HUES6 (cell line): ENCODE measurements at regions not wholly inside any gene's neighbourhood (a gene's known extent, or its start where the extent isn't known, plus 50 kb on each side); places are given as distances from the start of the nearest gene placed in this dataset.

ENCODE experiments used
- H3K27ac ChIP-seq: 2 replicates; pipeline ENCODE4 v1.7.0; 2013; ENCODE audit warnings: low read depth, mild to moderate bottlenecking, low read length, inconsistent platforms
- H3K27me3 ChIP-seq: 2 replicates; pipeline ENCODE4 v1.6.1; 2013; ENCODE audit warnings: low read length; ENCODE audit not compliant: control insufficient read depth, insufficient read depth
- H3K36me3 ChIP-seq: 2 replicates; pipeline ENCODE4 v1.6.1; 2013; ENCODE audit warnings: low read length; ENCODE audit not compliant: control insufficient read depth, insufficient read depth
- H3K4me1 ChIP-seq: 2 replicates; pipeline ENCODE4 v1.6.1; 2013; ENCODE audit warnings: low read length; ENCODE audit not compliant: control insufficient read depth, insufficient read depth
- H3K4me3 ChIP-seq: 2 replicates; pipeline ENCODE4 v1.5.1; 2013; ENCODE audit warnings: low read depth, low read length
- H3K9ac ChIP-seq: one replicate; pipeline ENCODE4 v1.6.1; 2013; ENCODE audit warnings: mild to moderate bottlenecking, low read length
- H3K9me3 ChIP-seq: 2 replicates; pipeline ENCODE4 v1.6.1; 2013; ENCODE audit warnings: low read depth, low read length; ENCODE audit not compliant: control insufficient read depth, insufficient read depth

DNA sequence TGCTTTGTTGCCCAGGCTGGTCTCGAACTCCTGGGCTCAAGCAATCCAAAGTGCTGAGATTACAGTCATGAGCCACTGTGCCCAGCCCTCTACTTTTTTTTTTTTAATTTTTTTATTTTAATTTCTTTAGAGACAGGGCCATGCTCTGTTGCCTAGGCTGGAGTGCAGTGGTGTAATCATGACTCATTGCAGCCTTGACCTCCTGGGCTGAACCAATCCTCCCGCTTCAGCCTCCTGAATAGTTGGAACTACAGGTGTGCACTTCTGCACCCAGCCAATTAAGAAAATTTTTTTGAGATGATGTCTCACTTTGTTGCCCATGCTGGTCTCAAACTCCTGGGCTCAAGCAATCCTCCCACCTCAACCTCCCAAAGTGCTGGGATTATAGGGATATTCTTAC, 528.6 kb downstream of the GATA3 start:
- Histone ChIP-seq H3K27ac (no peak overlapping the region), H3K4me1 (no peaks in the 10 kb centered on the region), H3K4me3 (no peak overlapping the region), H3K27me3 (no peaks in the 10 kb centered on the region), H3K9me3 (no peaks in the 10 kb centered on the region), H3K36me3 (no peaks in the 10 kb centered on the region), H3K9ac (no peak overlapping the region)

DNA sequence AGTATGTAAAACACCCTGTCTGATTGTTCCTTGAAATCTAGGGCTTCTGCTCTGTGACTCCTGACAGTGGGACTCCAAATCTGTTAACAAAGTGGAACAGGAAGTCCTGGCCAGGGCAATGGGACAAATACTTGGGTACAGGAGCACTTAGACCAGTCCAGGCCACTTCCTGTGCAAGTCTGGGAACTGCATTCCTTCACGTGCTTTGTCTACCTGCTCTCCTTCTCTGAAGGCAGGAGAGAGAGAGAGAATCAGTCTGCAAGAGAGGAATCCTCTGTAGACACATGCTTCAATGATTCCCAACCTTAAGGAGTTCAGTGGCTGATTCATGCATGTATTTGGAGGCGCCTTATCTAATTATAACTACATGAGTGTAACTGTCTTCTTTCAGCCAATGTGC, 530.2 kb downstream of the GATA3 start:
- Histone ChIP-seq H3K4me1 (no peaks in the 10 kb centered on the region), H3K27ac (no peak overlapping the region), H3K36me3 (no peaks in the 10 kb centered on the region), H3K4me3 (no peak overlapping the region), H3K27me3 (no peaks in the 10 kb centered on the region), H3K9ac (no peak overlapping the region), H3K9me3 (no peaks in the 10 kb centered on the region)

DNA sequence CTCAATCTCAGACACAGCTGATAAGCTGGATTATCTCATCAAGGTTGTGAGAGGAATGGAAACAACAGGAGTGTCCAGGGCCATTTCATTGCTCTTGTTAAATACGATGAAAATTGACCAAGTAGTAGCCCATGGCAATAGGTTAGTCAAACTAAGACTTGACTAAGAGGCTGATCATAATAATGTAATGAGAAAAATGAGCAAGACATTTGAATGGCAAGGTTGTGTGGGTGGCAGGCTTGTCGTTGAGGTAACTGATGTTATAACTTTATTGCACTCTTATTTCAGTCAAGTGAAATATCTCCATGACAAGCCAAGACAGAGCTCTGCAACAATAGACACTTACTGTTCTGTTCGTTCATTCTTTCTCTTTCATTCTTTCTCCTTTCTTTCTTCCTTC, 532.0 kb downstream of the GATA3 start:
- H3K4me1 ChIP-seq: no peaks in the 10 kb centered on the region
- H3K36me3 ChIP-seq: no peaks in the 10 kb centered on the region
- no peaks in the 10 kb centered on the region for H3K27me3 ChIP-seq
- H3K27ac ChIP-seq: no peak overlapping the region
- no peak overlapping the region for H3K4me3 ChIP-seq
- no peak overlapping the region for H3K9ac ChIP-seq
- no peaks in the 10 kb centered on the region for H3K9me3 ChIP-seq

DNA sequence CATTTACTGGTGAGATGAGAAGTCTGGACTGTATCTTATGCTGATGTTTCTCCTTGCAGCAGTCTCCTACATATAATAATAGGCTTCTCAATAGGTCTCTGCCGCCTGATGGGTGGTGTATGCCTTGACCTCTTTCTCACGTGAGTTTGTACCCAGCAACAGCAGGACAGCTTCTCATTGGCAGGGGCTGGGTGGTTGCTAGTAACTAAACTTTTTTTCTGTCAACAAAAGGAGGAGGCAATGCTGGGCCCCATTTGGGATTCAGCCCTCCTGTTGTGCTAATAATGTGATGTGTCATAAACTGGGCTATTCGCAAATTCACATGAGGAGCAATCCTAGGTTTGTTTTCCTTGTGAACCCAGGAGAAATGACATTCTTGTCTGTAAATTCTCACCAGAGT, 533.6 kb downstream of the GATA3 start:
- no peaks in the 10 kb centered on the region for H3K4me1 ChIP-seq
- no peaks in the 10 kb centered on the region for H3K27me3 ChIP-seq
- H3K4me3 ChIP-seq: no peak overlapping the region
- no peak overlapping the region for H3K27ac ChIP-seq
- no peak overlapping the region for H3K9ac ChIP-seq
- H3K9me3 ChIP-seq: no peaks in the 10 kb centered on the region
- no peaks in the 10 kb centered on the region for H3K36me3 ChIP-seq

DNA sequence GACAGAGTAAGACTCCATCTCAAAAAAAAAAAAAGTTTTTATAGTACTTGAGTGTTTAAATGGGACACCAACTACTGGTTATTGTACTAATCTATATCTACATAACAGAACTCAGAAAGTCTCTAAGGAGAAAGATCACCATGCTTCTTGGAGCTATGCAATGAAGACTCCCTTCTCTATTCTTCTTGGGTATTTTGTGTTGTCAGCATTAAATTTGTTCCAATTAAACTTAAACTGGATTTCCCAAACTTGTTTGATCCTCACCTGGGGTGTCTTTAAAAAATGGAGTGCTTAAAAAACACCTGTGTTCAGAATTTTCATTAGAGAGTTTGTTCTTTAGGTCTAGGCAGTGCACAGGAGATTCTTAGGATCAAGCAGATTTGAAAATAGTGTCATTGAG, 536.0 kb downstream of the GATA3 start:
- Histone ChIP-seq H3K4me3 (no peak overlapping the region), H3K9ac (no peak overlapping the region), H3K27ac (no peak overlapping the region), H3K4me1 (no peaks in the 10 kb centered on the region), H3K27me3 (no peaks in the 10 kb centered on the region), H3K9me3 (no peaks in the 10 kb centered on the region), H3K36me3 (no peaks in the 10 kb centered on the region)

DNA sequence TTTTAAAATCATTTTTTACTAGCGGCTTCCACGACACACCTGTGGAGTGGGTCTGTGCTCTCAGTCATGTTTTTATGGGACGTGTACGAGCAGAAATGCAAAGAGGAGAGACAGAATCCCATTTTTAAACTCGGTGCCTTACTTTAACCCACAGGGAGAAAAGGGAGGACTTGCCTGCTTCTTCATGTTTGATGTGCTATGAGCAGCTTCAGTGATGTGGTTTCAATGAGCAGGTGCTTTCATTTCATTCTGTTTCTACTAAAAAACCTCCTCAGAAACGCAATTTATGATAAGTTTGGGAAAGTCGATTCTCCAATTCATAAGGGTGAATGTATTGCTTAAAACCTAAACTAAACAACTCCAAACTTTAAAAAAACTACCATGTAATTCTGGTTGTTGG, 537.2 kb downstream of the GATA3 start:
- no peaks in the 10 kb centered on the region for H3K27me3 ChIP-seq
- H3K4me3 ChIP-seq: no peak overlapping the region
- no peaks in the 10 kb centered on the region for H3K4me1 ChIP-seq
- H3K9me3 ChIP-seq: no peaks in the 10 kb centered on the region
- H3K9ac ChIP-seq: no peak overlapping the region
- no peaks in the 10 kb centered on the region for H3K36me3 ChIP-seq
- H3K27ac ChIP-seq: no peak overlapping the region

DNA sequence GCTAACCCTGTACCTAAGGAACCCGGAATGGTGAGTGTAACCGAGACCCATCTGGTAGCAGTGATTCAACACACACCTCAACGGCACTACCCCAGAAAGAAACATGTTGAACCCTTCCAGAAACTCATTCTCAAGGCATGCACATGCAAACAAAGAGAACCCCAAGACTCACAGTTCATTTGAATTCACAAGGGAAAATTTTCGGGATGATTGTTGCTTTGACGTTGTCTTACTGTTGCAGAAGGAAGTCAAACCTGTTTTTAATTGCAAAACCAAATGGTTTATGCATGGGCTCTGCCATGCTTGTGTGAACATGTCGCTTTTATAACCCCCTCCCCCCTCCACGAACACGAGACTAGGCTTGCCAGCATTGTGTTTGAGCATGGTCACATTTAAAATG, 539.7 kb downstream of the GATA3 start:
- Histone ChIP-seq H3K27ac (no peak overlapping the region), H3K36me3 (no peaks in the 10 kb centered on the region), H3K27me3 (no peaks in the 10 kb centered on the region), H3K4me3 (no peak overlapping the region), H3K4me1 (no peaks in the 10 kb centered on the region), H3K9me3 (no peaks in the 10 kb centered on the region), H3K9ac (no peak overlapping the region)

DNA sequence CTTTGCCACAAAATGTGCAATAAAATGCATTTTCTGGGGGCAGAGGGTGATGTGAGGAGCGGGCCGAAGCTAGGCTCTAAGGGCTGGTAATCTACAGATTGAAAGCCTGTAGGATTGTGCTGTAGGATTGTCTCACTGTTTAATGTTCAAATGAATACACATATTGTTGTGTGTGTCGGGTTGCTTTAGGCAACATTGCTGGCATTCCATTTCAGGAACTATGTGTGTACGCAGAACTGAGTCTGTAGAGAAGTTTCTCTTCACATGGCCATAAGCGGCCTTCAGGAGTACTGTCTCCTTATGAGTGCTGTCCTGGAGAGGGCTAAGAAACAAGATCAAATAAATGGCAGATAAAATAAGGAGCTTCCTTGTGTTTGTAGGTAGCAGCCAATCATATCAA, 540.2 kb downstream of the GATA3 start:
- no peaks in the 10 kb centered on the region for H3K9me3 ChIP-seq
- H3K36me3 ChIP-seq: no peaks in the 10 kb centered on the region
- no peaks in the 10 kb centered on the region for H3K27me3 ChIP-seq
- H3K27ac ChIP-seq: no peak overlapping the region
- no peaks in the 10 kb centered on the region for H3K4me1 ChIP-seq
- no peak overlapping the region for H3K9ac ChIP-seq
- no peak overlapping the region for H3K4me3 ChIP-seq

DNA sequence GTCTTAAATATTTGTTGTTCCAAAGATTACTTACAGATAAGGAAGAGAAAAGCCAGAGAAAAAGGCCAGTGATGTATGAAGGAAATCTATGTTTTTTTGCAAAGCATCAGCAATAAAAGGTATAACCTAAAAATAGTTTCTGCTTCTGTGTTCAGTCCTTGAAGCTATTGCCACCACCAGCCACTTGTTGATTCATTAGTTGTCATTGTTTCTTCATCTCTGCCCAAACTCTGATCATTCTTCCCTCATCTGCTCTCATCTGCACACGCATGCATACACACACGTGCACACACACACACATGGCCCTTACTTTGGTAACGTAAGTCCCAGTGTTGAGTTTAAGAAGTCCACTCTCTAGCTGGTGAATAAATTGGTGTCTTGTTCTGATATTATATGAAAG, 540.7 kb downstream of the GATA3 start:
- Histone ChIP-seq H3K9me3 (no peaks in the 10 kb centered on the region), H3K4me3 (no peak overlapping the region), H3K36me3 (no peaks in the 10 kb centered on the region), H3K27me3 (no peaks in the 10 kb centered on the region), H3K9ac (no peak overlapping the region), H3K27ac (no peak overlapping the region), H3K4me1 (no peaks in the 10 kb centered on the region)

DNA sequence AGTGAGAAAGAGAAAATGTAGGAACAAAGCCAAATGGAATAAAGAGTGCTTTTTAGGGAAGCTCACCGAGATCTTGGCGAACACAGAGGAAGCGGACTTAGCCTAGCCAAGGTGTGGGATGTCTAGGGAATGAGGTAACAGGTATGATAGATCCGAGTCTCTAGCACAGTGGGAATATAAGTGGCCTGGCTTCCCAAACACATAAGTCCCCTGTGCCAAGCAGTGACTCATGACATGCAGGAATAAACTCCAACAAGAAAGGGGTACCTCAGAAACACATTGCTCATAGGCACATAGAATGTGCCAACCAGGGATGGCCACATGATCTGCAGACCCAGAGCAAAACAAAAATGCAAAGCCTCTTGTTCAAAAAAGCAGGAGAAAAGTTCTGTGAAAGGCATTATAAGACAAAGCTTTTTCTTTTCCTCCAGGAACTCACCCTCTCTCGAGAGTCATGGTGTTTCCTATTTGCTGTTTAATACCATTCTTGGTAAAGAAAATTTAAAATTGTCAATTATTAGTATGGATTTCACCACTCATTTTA, 542.5 kb downstream of the GATA3 start:
- Histone ChIP-seq H3K9ac (no peak overlapping the region), H3K4me1 (no peaks in the 10 kb centered on the region), H3K36me3 (no peaks in the 10 kb centered on the region), H3K27ac (no peak overlapping the region), H3K4me3 (no peak overlapping the region), H3K27me3 (no peaks in the 10 kb centered on the region), H3K9me3 (no peaks in the 10 kb centered on the region)

DNA sequence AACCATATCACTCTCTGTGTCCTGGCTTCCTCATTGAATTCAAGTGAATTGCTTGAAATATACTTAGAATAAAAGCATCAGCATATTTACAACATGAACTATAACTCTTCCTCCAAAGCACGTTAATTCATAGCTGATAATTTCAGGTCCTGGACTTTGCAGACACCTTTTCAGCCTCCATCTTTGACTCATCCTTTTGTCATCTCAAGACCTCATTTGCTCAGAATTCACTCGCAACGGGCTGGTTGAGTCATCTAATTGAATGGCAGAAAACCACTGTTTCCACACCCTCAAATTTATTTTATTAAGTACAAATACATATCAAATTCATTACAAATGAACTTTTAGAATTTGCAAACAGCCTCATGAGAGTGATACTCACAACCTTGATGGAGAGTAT, 545.7 kb downstream of the GATA3 start:
- no peak overlapping the region for H3K4me3 ChIP-seq
- H3K27me3 ChIP-seq: no peaks in the 10 kb centered on the region
- no peaks in the 10 kb centered on the region for H3K4me1 ChIP-seq
- H3K9ac ChIP-seq: no peak overlapping the region
- no peak overlapping the region for H3K27ac ChIP-seq
- no peaks in the 10 kb centered on the region for H3K9me3 ChIP-seq
- H3K36me3 ChIP-seq: no peaks in the 10 kb centered on the region

DNA sequence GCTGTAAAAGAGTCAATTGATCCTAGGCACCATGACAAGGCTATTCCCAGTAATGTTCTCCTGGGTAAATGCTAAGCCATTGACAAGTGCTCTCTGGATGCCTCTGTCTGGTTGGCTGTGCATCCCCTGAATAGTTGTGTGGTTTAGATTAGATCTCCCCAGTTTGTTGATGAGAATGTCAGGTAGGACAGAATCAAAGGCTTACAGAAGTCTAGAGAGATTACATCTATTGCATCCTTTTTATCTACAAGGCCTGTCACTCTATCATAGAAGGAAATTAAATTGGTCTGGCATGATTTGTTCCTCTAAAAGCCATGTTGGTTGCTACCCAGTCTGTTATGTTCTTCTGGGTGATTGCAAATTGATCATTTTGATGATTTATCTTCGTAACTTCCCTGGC, 548.3 kb downstream of the GATA3 start:
- Histone ChIP-seq H3K4me3 (no peak overlapping the region), H3K36me3 (no peaks in the 10 kb centered on the region), H3K27me3 (no peaks in the 10 kb centered on the region), H3K4me1 (no peaks in the 10 kb centered on the region), H3K9ac (no peak overlapping the region), H3K9me3 (peaks cover 2% of the 10 kb centered on the region; the same call in 1 of the 2 replicates), H3K27ac (no peak overlapping the region)
